AG09309 (cell line): ENCODE measurements at regions not wholly inside any gene's neighbourhood (a gene's known extent, or its start where the extent isn't known, plus 50 kb on each side); places are given as distances from the start of the nearest gene placed in this dataset.
"Not testable (repeated sequence)": the region's sequence is repeated elsewhere in the genome, so short reads cannot be mapped to it uniquely, and the experiment has no call there.

Experiments used
- DNase-seq: peaks from one replicate; pipeline ENCODE4 v3.0.0-alpha.2; 2010; ENCODE audit warnings: low read depth
- H3K4me3 ChIP-seq: 2 replicates; pipeline ENCODE4 v1.5.1; 2011; ENCODE audit warnings: mild to moderate bottlenecking, low read depth, low read length, moderate library complexity; ENCODE audit not compliant: control insufficient read depth
- TF ChIP-seq, protein P1 (sequence below): IDR thresholded peaks from 2 replicates; pipeline ENCODE4 v1.5.1; 2011; ENCODE audit warnings: mild to moderate bottlenecking, low read depth, low read length, inconsistent platforms; ENCODE audit not compliant: insufficient read depth, control insufficient read depth; ENCODE audit errors: missing control alignments

DNA sequence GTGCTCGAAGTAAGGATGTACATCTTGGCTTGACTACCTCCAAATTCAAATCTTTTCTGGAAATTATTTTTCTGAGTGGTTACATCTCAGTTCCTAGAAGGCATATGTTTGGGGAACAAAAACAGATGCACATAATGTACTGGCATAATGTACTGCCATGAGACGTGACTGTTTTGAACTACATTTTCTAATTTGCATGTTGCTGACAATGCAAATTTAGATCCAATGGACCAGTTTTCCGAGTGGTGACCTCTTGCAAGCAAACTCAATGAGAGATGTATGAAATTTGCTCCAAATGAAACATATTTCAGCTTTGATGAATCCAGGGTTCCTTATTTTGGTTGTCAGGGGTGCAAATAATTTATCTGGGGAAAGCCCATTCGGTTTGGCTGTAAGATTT lies 694.3 kb downstream of the GRXCR1 start:
- TF ChIP-seq, protein P1, sequence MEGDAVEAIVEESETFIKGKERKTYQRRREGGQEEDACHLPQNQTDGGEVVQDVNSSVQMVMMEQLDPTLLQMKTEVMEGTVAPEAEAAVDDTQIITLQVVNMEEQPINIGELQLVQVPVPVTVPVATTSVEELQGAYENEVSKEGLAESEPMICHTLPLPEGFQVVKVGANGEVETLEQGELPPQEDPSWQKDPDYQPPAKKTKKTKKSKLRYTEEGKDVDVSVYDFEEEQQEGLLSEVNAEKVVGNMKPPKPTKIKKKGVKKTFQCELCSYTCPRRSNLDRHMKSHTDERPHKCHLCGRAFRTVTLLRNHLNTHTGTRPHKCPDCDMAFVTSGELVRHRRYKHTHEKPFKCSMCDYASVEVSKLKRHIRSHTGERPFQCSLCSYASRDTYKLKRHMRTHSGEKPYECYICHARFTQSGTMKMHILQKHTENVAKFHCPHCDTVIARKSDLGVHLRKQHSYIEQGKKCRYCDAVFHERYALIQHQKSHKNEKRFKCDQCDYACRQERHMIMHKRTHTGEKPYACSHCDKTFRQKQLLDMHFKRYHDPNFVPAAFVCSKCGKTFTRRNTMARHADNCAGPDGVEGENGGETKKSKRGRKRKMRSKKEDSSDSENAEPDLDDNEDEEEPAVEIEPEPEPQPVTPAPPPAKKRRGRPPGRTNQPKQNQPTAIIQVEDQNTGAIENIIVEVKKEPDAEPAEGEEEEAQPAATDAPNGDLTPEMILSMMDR, result no peak
- DNase-seq, result no peak
- H3K4me3 ChIP-seq, result no peak overlapping the region

DNA sequence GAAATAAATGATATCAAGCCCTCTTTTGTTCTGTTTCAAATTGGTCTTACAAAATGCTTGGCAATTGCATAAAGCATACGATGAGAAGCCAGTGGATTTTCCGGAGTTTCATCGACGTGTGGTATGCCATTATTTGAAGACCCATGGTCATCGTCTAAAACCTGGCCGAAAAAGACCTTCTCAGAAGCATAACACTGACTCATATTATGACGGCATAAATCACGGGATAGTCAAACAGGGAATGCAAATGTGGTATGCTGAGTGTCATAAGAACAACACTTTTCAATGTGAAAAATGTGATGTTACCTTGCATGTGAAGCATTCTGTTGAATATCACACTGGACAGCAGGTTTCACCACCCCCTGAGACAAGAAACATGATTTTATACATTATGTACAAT lies 695.2 kb downstream of the GRXCR1 start:
- H3K4me3 ChIP-seq, result no peak overlapping the region
- TF ChIP-seq, protein P1, result no peak
- no peak for DNase-seq

DNA sequence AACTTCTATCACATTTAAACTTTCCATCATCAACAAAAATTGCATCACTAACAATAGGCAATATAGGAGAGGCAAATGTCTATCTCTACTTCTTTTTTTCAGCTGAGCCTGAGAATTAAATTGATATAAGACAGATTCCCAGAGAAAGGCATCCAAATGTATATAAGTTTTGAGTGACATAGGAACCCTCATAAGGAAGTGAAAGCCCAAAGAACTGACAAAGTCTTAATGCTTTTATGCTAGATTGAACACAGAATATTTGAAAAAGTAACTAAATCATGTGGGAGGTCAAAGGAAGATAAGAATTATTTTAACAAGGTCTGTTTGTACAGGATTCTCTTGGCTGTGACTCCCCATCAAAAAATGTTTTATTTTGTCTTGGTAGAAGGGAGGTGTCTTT lies 714.9 kb downstream of the GRXCR1 start:
- H3K4me3 ChIP-seq, result no peak overlapping the region
- DNase-seq, result no peak

DNA sequence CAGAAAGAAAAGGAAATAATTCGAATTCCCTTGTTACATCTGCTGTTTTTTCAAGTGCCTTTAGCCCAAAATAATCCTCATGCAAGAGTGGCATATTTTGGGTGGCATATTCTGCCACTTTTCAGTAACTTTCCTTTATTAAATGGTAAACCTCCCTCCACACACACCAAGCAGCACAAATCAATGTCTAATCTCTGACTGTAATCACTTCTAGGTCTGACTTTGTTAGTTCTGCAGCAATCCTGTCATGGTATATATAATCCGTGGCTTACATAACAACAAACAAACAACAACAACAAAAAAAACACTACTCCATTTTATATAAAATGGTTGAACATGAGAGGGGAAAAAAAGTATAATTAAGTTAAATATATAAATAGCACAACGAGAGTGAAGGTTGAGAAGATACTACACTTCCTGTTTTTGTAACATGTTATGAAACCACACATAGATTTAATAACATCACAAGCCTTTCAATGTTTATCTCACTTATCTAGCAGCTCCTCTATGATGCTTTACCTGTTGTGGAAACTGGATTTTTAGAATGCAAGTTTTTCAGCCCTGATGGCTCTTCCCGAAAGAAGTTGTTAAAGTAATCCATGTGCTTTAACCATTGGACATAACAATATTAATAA lies 715.4 kb downstream of the GRXCR1 start:
- TF ChIP-seq, protein P1, result no peak
- no peak for DNase-seq
- H3K4me3 ChIP-seq, result no peak overlapping the region

More for the DNA sequence above, 714.9 kb downstream of the GRXCR1 start:
- TF ChIP-seq, protein P1, result no peak

DNA sequence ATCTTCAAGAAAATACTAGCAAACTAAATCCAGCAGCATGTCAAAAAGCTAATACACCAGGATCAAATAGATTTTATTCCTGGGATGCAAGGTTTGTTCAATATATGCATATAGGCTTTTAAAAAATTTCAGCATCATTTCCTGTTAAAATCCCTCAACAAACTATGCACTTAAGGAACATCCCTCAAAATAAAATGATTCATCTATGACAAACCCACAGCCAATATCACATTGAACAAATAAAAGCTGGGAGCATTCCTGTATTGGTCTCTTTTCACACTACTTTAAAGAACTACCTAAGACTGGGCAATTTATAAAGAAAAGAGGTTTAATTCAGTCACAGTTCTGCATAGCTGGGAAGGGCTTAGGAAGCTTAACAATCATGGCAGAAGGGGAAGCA lies 726.7 kb downstream of the GRXCR1 start:
- DNase-seq, result no peak
- H3K4me3 ChIP-seq, result no peak overlapping the region
- TF ChIP-seq, protein P1, result no peak

DNA sequence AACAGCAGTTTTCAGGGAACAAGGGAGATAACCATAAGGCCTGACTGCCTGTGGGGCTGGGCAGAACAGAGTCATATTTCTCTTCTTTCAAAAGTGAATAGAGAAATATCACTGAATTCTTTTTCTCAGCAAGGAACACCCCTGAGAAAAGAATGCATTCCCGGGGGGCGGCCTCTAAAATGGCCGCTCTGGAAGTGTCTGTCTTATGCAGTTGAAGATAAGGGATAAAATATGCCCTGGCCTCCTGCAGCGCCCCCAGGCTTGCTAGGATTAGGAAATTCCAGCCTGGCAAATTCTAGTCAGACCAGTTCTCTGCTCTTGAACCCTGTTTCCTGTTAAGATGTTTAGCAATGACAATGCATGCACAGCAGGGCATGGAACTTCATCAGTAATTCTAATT lies 745.4 kb downstream of the GRXCR1 start:
- not testable (repeated sequence) for DNase-seq

DNA sequence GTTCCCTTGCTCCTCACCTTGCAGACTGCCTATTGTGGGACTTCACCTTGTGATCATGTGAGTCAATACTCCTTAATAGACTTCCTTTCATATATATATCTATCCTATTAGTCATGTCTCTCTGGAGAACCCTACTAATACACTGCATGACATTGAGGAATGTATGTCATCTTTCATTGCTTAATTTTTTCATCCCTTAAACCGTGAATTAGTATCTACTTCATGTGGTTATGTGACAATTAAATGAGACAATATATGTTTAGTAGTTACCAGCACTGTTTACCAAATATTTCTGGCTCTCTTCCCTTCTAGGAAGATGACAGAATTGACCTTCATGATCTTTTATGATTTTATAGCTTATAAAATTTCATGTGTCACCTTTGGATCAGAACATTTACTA lies 759.5 kb downstream of the GRXCR1 start:
- H3K4me3 ChIP-seq, result no peak overlapping the region
- DNase-seq, result no peak

More for the DNA sequence above, 745.4 kb downstream of the GRXCR1 start:
- not testable (repeated sequence) for H3K4me3 ChIP-seq

DNA sequence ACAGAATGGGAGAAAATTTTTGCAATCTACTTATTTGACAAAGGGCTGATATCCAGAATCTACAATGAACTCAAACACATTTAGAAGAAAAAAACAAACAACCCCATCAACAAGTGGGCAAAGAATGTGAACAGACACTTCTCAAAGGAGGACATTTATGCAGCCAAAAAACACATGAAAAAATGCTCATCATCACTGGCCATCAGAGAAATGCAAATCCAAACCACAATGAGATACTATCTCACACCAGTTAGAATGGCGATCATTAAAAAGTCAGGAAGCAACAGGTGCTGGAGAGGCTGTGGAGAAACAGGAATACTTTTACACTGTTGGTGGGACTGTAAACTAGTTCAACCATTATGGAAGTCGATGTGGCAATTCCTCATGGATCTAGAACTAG lies 767.0 kb downstream of the GRXCR1 start:
- DNase-seq, H3K4me3 ChIP-seq: not testable (repeated sequence)

More for the DNA sequence above, 759.5 kb downstream of the GRXCR1 start:
- TF ChIP-seq, protein P1, result no peak

DNA sequence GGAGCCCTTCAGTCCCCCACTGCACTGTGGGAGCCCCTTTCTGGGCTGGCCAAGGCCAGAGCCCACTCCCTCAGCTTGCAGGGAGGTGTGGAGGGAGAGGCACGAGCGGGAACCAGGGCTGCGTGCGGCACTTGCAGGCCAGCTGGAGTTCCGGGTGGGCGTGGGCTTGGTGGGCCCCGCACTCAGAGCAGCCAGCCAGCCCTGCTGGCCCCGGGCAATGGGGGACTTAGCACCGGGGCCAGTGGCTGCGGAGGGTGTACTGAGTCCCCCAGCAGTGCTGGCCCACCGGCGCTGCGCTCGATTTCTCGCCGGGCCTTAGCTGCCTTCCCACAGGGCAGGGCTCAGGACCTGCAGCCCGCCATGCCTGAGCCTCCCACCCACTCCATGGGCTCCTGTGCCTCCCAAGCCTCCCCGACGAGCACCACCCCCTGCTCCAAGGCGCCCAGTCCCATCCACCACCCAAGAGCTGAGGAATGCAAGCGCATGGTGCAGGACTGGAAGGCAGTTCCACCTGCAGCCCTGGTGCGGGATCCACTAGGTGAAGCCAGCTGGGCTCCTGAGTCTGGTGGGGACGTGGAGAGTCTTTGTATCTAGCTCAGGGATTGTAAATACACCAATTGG lies 776.2 kb downstream of the KCTD8 start:
- not testable (repeated sequence) for H3K4me3 ChIP-seq, DNase-seq
